ENCODE measurements at regions not wholly inside any gene's neighbourhood (a gene's known extent, or its start where the extent isn't known, plus 50 kb on each side); places are given as distances from the start of the nearest gene placed in this dataset.

DNA sequence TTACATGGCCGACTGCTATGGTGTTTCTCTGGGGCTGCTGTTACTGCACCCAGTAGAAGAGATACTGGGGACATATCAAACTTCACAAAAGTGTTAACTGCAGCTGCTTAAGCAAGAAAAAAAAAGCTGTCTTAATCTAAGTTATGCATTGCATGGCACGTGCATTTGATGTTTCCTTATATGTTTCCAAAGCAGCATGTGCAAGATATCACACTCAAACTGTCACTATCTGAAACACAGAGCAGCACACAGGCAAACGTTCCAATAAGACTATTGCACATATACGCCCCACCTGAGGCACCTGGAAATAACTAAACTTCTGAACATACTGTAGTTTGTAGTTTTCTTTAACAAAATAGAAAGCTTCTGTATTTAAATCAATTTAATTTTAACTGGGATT, 671.4 kb upstream of the ADGRL2 start:
- DNase-seq (ENCODE audit: low spot score): no peak
- no peak for ATAC-seq (ENCODE audit: insufficient number of reproducible peaks, low FRiP score, low read depth)

DNA sequence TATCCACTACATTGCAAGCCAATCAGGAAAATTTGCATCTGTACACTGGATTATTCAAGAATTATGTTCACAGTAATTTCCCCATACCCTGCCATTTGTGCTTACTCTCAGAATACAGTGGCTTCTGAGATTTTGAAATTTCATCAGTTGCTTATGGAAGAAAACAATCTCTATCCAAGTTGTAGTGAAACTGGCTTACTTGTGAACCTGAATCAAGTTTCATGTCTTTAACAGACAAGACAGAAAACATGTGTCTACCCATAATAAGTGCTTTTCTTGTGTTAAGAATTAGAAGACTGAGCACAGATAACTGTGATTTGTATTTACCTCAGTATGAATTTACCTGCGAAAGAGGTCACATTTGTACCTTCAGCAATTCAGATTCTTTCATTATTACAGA, 672.7 kb upstream of the ADGRL2 start:
- no peaks in the 10 kb centered on the region for H3K9me3 ChIP-seq
- H3K27ac ChIP-seq: peak overlapping the region in 1 of 2 donors; percentile 3
- DNase-seq (ENCODE audit: low spot score): no peak
- peaks cover 0 to 6% of the 10 kb centered on the region in 2 donors for H3K4me1 ChIP-seq (ENCODE audit: control insufficient read depth in 1 of 2, low read depth in 2 of 2)
- no peak for ATAC-seq (ENCODE audit: insufficient number of reproducible peaks, low FRiP score, low read depth)
- H3K27me3 ChIP-seq (replicated peaks; ENCODE audit: insufficient read depth): no peaks in the 10 kb centered on the region
- TF ChIP-seq, protein P1, sequence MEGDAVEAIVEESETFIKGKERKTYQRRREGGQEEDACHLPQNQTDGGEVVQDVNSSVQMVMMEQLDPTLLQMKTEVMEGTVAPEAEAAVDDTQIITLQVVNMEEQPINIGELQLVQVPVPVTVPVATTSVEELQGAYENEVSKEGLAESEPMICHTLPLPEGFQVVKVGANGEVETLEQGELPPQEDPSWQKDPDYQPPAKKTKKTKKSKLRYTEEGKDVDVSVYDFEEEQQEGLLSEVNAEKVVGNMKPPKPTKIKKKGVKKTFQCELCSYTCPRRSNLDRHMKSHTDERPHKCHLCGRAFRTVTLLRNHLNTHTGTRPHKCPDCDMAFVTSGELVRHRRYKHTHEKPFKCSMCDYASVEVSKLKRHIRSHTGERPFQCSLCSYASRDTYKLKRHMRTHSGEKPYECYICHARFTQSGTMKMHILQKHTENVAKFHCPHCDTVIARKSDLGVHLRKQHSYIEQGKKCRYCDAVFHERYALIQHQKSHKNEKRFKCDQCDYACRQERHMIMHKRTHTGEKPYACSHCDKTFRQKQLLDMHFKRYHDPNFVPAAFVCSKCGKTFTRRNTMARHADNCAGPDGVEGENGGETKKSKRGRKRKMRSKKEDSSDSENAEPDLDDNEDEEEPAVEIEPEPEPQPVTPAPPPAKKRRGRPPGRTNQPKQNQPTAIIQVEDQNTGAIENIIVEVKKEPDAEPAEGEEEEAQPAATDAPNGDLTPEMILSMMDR (IDR thresholded peaks at IDR 0.05): no peak
- no peak overlapping the region for H3K4me3 ChIP-seq
- H3K36me3 ChIP-seq: no peaks in the 10 kb centered on the region

More for the DNA sequence above, 671.4 kb upstream of the ADGRL2 start:
- Histone ChIP-seq H3K4me3 (no peak overlapping the region), H3K36me3 (no peaks in the 10 kb centered on the region), H3K27ac (no peak overlapping the region), H3K27me3 (replicated peaks; ENCODE audit: insufficient read depth) (no peaks in the 10 kb centered on the region), H3K9me3 (no peaks in the 10 kb centered on the region), H3K4me1 (ENCODE audit: control insufficient read depth in 1 of 2, low read depth in 2 of 2) (peaks cover 0 to 6% of the 10 kb centered on the region in 2 donors)
- TF ChIP-seq, protein P1 (IDR thresholded peaks at IDR 0.05): no peak

DNA sequence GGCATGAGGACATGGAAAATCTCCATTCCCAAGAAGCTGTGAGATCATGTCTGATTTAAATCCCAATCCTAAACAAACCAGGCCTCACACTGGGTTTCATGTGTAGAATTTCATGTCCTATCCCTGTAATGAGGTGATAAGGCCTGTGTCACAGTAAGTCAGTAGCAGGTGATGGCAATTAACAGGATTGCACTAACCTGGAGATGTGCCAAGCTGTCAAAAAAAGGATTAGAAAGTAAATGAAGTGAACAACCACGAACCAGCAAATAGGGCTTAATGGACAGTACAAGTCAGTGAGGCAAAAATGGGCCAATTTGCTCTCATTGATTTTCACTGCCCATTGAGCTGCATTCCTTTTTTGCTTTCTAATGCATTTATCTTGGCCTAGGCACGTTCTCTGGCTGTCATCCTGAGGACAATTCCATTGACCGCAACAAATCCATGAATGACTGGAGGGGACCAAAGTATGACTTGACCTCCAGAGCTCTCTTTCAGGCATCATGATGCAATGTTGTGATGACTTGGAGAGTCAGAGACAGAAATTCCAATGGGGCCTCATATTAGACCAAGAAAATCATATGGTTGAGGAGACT, 673.6 kb upstream of the ADGRL2 start:
- no peak overlapping the region for H3K4me3 ChIP-seq
- no peaks in the 10 kb centered on the region for H3K36me3 ChIP-seq
- H3K27me3 ChIP-seq (replicated peaks; ENCODE audit: insufficient read depth): no peaks in the 10 kb centered on the region
- ATAC-seq (ENCODE audit: insufficient number of reproducible peaks, low FRiP score, low read depth) (no peak), DNase-seq (ENCODE audit: low spot score) (no peak)
- TF ChIP-seq, protein P1 (IDR thresholded peaks at IDR 0.05): no peak
- peak overlapping the region in 1 of 2 donors; percentile 3 for H3K27ac ChIP-seq
- peaks cover 0 to 6% of the 10 kb centered on the region in 2 donors for H3K4me1 ChIP-seq (ENCODE audit: control insufficient read depth in 1 of 2, low read depth in 2 of 2)
- H3K9me3 ChIP-seq: no peaks in the 10 kb centered on the region

DNA sequence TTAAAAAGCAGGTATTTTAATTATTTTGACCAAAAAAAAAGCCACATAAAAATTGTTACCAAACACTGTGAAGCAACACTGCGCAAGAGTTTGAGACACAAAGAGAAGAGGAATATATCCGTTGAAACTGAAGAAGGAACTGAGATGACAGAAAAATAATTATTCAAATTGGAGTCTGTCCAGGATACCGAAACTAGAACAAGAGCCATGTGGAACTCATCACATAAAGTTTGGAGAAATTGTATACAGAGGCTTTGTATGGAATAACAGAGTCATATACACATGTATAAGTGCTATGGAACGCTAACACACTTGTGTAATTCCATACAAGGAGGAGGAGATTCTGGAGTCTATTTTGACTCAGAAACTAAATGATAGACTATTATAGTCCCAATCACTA, 675.1 kb upstream of the ADGRL2 start:
- H3K4me3 ChIP-seq: no peak overlapping the region
- TF ChIP-seq, protein P1 (IDR thresholded peaks at IDR 0.05): no peak
- H3K27ac ChIP-seq: no peak overlapping the region
- peaks cover 0 to 6% of the 10 kb centered on the region in 2 donors for H3K4me1 ChIP-seq (ENCODE audit: control insufficient read depth in 1 of 2, low read depth in 2 of 2)
- ATAC-seq (ENCODE audit: insufficient number of reproducible peaks, low FRiP score, low read depth) (no peak), DNase-seq (ENCODE audit: low spot score) (no peak)
- H3K9me3 ChIP-seq: no peaks in the 10 kb centered on the region
- H3K36me3 ChIP-seq: no peaks in the 10 kb centered on the region
- H3K27me3 ChIP-seq (replicated peaks; ENCODE audit: insufficient read depth): no peaks in the 10 kb centered on the region

DNA sequence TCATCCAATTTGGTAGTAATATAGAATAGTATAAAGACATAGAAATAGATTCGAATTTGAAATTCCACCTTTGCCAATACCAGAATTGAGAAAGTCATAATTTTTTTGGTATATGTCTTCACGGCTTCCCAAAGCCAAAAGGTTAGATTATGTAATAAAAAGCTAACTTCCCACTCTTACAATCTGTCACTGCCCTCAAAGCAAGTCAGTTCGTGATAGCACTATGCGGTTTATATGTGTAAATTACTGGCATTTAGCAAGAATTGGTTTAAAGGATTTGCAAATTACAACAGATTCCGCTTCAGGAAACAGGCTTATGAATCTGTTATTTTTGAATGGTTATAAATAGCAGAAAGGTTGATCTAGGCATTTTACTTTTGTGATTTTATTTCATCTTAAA, 679.4 kb upstream of the ADGRL2 start:
- no peaks in the 10 kb centered on the region for H3K4me1 ChIP-seq (ENCODE audit: control insufficient read depth in 1 of 2, low read depth in 2 of 2)
- ATAC-seq (ENCODE audit: insufficient number of reproducible peaks, low FRiP score, low read depth): no peak
- no peak overlapping the region for H3K4me3 ChIP-seq

More for the DNA sequence above, 679.4 kb upstream of the ADGRL2 start:
- DNase-seq (ENCODE audit: low spot score): no peak
- H3K27ac ChIP-seq: no peak overlapping the region
- H3K27me3 ChIP-seq (replicated peaks; ENCODE audit: insufficient read depth): no peaks in the 10 kb centered on the region
- no peaks in the 10 kb centered on the region for H3K9me3 ChIP-seq
- no peaks in the 10 kb centered on the region for H3K36me3 ChIP-seq
- TF ChIP-seq, protein P1 (IDR thresholded peaks at IDR 0.05): no peak
